HepG2 (cell line): ENCODE measurements at regions not wholly inside any gene's neighbourhood (a gene's known extent, or its start where the extent isn't known, plus 50 kb on each side); places are given as distances from the start of the nearest gene placed in this dataset.
A peak's percentile ranks its signal among the peaks of the same experiment; 100 is the strongest.

ENCODE experiments used
- ELK4 ChIP-seq: sonication (generic); formaldehyde crosslinking; IDR thresholded peaks from 2 replicates; pipeline ENCODE4 v1.9.0; 2021; ENCODE audit warnings: missing genetic modification reagents, borderline replicate concordance
- EZH2 ChIP-seq: conservative IDR thresholded peaks from 2 replicates; pipeline ENCODE4 v1.6.1; 2012; ENCODE audit warnings: mild to moderate bottlenecking, low read depth, low read length, moderate library complexity
- FIP1L1 ChIP-seq: fragments of 200-400 bp; formaldehyde crosslinking; IDR thresholded peaks from 2 replicates; pipeline ENCODE4 v1.6.1; 2018; ENCODE audit warnings: low read depth, mild to moderate bottlenecking, low read length, moderate library complexity, borderline replicate concordance; ENCODE audit not compliant: insufficient read depth
- FOXA1 ChIP-seq, 2 experiments: fragments of 450-650 bp in 1 of 2; sonication (generic) in 1 of 2; formaldehyde crosslinking in 1 of 2; IDR thresholded peaks; 2 replicates each; pipeline versions ENCODE4 v1.4.0 to v1.6.1; 2016 to 2020; ENCODE audit warnings: missing genetic modification reagents in 1 of 2
- GFI1 ChIP-seq: sonication (generic); formaldehyde crosslinking; IDR thresholded peaks from 2 replicates; pipeline ENCODE4 v1.5.0; 2020; ENCODE audit warnings: missing genetic modification reagents, mild to moderate bottlenecking, borderline replicate concordance
- MED1 ChIP-seq: sonication (generic); formaldehyde crosslinking; IDR thresholded peaks from 2 replicates; pipeline ENCODE4 v1.4.0; 2020; ENCODE audit warnings: missing genetic modification reagents
- PCBP2 ChIP-seq: fragments of 200-400 bp; formaldehyde crosslinking; optimal IDR thresholded peaks from 2 replicates; pipeline ENCODE3; 2018; ENCODE audit warnings: low read length, low read depth; ENCODE audit not compliant: poor library complexity, severe bottlenecking
- ZBTB49 ChIP-seq: sonication (generic); formaldehyde crosslinking; IDR thresholded peaks from 2 replicates; pipeline ENCODE4 v1.4.0; 2020; ENCODE audit warnings: missing genetic modification reagents, borderline replicate concordance
- ZFP37 ChIP-seq: sonication (generic); formaldehyde crosslinking; IDR thresholded peaks from 2 replicates; pipeline ENCODE4 v1.4.0; 2020; ENCODE audit warnings: missing genetic modification reagents, borderline replicate concordance
- ZFYVE20 ChIP-seq: sonication (generic); formaldehyde crosslinking; IDR thresholded peaks from 2 replicates; pipeline ENCODE4 v1.8.0; 2023; ENCODE audit warnings: low read depth, mild to moderate bottlenecking, moderate library complexity, missing genetic modification reagents, borderline replicate concordance
- ZNF142 ChIP-seq: sonication (generic); formaldehyde crosslinking; IDR thresholded peaks from 2 replicates; pipeline ENCODE4 v1.4.0; 2020; ENCODE audit warnings: missing genetic modification reagents
- ZNF160 ChIP-seq: sonication (generic); formaldehyde crosslinking; IDR thresholded peaks from 2 replicates; pipeline ENCODE4 v1.8.0; 2022; ENCODE audit warnings: mild to moderate bottlenecking, inconsistent platforms, missing genetic modification reagents
- ZNF180 ChIP-seq: sonication (generic); formaldehyde crosslinking; IDR thresholded peaks from 2 replicates; pipeline ENCODE4 v1.4.0; 2020; ENCODE audit warnings: low read depth, missing genetic modification reagents, borderline replicate concordance
- ZNF710 ChIP-seq: sonication (generic); formaldehyde crosslinking; IDR thresholded peaks from 2 replicates; pipeline ENCODE4 v1.5.0; 2020; ENCODE audit warnings: mild to moderate bottlenecking, missing genetic modification reagents, borderline replicate concordance
- ZNF772 ChIP-seq: sonication (generic); formaldehyde crosslinking; IDR thresholded peaks from 2 replicates; pipeline ENCODE4 v1.5.0; 2020; ENCODE audit warnings: mild to moderate bottlenecking, missing genetic modification reagents
- ZNF790 ChIP-seq: sonication (generic); formaldehyde crosslinking; IDR thresholded peaks from 2 replicates; pipeline ENCODE4 v1.8.0; 2022; ENCODE audit warnings: missing genetic modification reagents, mild to moderate bottlenecking, borderline replicate concordance
- ZNF83 ChIP-seq: sonication (generic); formaldehyde crosslinking; IDR thresholded peaks from 2 replicates; pipeline ENCODE4 v1.4.0; 2020; ENCODE audit warnings: missing genetic modification reagents, mild to moderate bottlenecking, borderline replicate concordance

- no peak for TF ChIP-seq ZNF710 (CRISPR knock-in tag)
- TF ChIP-seq ZNF160 = no peak
- no peak for TF ChIP-seq MED1
- TF ChIP-seq ZBTB49 = no peak
- no peak for TF ChIP-seq ELK4
- no peak for TF ChIP-seq ZNF142 (CRISPR knock-in tag)
- TF ChIP-seq ZNF772 (CRISPR knock-in tag) = no peak
- TF ChIP-seq ZNF790 (CRISPR knock-in tag) = no peak
- TF ChIP-seq PCBP2 = no peak
- no peak for TF ChIP-seq FOXA1 (IDR thresholded peaks at IDR 0.05)
- TF ChIP-seq FOXA1 (CRISPR knock-in tag; IDR thresholded peaks at IDR 0.05) = peak; percentile 22; the same call in 1 of the 2 replicates
- no peak for TF ChIP-seq ZNF180 (CRISPR knock-in tag)
- 0 out of 2 replicates have a peak, but pooled peaks have one; percentile 29 for TF ChIP-seq ZFP37 (CRISPR knock-in tag)
- no peak for TF ChIP-seq EZH2
- TF ChIP-seq GFI1 (CRISPR knock-in tag) = no peak
- TF ChIP-seq ZFYVE20 = no peak
- no peak for TF ChIP-seq FIP1L1
- no peak for TF ChIP-seq ZNF83 (CRISPR knock-in tag)
Observed at GRCh38 chr4:159048166-159048886, 54.6 kb upstream of the RAPGEF2 start (continued).
